ENCODE measurements at regions not wholly inside any gene's neighbourhood (a gene's known extent, or its start where the extent isn't known, plus 50 kb on each side); places are given as distances from the start of the nearest gene placed in this dataset.

DNA sequence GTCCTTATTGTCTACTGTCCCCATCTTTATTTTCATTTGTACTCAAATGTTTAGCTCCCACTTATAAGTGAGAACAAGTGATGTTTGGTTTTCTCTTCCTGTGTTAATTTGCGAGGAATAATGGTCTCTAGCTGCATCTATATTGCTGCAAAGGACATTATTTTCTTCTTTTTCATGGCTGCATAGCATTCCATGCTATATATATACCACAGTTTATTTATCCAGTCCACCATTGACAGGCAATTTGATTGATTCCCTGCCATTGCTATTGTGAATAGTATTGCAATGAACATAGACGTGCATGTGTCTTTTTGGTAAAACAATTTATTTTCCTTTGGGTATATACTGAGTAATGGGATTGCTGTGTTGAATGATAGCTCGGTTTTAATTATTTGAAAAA, 1545.8 kb upstream of the RAG2 start:
- TF ChIP-seq, protein P1, sequence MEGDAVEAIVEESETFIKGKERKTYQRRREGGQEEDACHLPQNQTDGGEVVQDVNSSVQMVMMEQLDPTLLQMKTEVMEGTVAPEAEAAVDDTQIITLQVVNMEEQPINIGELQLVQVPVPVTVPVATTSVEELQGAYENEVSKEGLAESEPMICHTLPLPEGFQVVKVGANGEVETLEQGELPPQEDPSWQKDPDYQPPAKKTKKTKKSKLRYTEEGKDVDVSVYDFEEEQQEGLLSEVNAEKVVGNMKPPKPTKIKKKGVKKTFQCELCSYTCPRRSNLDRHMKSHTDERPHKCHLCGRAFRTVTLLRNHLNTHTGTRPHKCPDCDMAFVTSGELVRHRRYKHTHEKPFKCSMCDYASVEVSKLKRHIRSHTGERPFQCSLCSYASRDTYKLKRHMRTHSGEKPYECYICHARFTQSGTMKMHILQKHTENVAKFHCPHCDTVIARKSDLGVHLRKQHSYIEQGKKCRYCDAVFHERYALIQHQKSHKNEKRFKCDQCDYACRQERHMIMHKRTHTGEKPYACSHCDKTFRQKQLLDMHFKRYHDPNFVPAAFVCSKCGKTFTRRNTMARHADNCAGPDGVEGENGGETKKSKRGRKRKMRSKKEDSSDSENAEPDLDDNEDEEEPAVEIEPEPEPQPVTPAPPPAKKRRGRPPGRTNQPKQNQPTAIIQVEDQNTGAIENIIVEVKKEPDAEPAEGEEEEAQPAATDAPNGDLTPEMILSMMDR (conservative IDR thresholded peaks at IDR 0.05; ENCODE audit: low read length), result no peak
- no peak for TF ChIP-seq EZH2phosphoT487 (IDR thresholded peaks at IDR 0.05; ENCODE audit: borderline replicate concordance, low read depth, low read length)

All from OCI-LY7 (cell line).